GM19240 (cell line): ENCODE measurements at regions not wholly inside any gene's neighbourhood (a gene's known extent, or its start where the extent isn't known, plus 50 kb on each side); places are given as distances from the start of the nearest gene placed in this dataset.

Experiments used
- DNase-seq: peaks from one replicate; pipeline ENCODE4 v3.0.0; 2011; ENCODE audit warnings: low spot score; ENCODE audit not compliant: insufficient read length

GRCh38 chr18:42185486-42185885 is 230.5 kb downstream of the PIK3C3 start:
- no peak for DNase-seq

- DNase-seq: no peak
These were observed 232.8 kb downstream of the PIK3C3 start for GRCh38 chr18:42187611-42188380.

- DNase-seq: no peak
These were observed 235.6 kb downstream of the PIK3C3 start for GRCh38 chr18:42190643-42191042.

- DNase-seq: no peak
These were observed 237.5 kb downstream of the PIK3C3 start for GRCh38 chr18:42192251-42193248.

GRCh38 chr18:42196651-42197050 is 241.6 kb downstream of the PIK3C3 start:
- DNase-seq: no peak

- no peak for DNase-seq
These were observed 246.1 kb downstream of the PIK3C3 start for GRCh38 chr18:42201137-42201536.

- no peak for DNase-seq
These were observed 256.2 kb downstream of the PIK3C3 start for GRCh38 chr18:42211201-42211600.

GRCh38 chr18:42222557-42222956 is 267.5 kb downstream of the PIK3C3 start:
- no peak for DNase-seq

- no peak for DNase-seq
These were observed 273.5 kb downstream of the PIK3C3 start for GRCh38 chr18:42228581-42228980.

GRCh38 chr18:42229211-42230210 is 274.5 kb downstream of the PIK3C3 start:
- no peak for DNase-seq

- DNase-seq: no peak
These were observed 275.6 kb downstream of the PIK3C3 start for GRCh38 chr18:42230636-42231035.

GRCh38 chr18:42231284-42231683 is 276.2 kb downstream of the PIK3C3 start:
- DNase-seq: no peak

- DNase-seq: no peak
These were observed 276.8 kb downstream of the PIK3C3 start for GRCh38 chr18:42231796-42232195.

GRCh38 chr18:42233908-42234307 is 278.9 kb downstream of the PIK3C3 start:
- DNase-seq: no peak

- DNase-seq: no peak
These were observed 287.7 kb downstream of the PIK3C3 start for GRCh38 chr18:42242758-42243157.

GRCh38 chr18:42245137-42245536 is 290.1 kb downstream of the PIK3C3 start:
- DNase-seq: no peak

GRCh38 chr18:42255908-42256765 is 301.1 kb downstream of the PIK3C3 start:
- no peak for DNase-seq

GRCh38 chr18:42258301-42258965 is 303.4 kb downstream of the PIK3C3 start:
- DNase-seq: no peak

GRCh38 chr18:42261731-42262130 is 306.7 kb downstream of the PIK3C3 start:
- no peak for DNase-seq

- no peak for DNase-seq
These were observed 309.5 kb downstream of the PIK3C3 start for GRCh38 chr18:42264497-42264896.
